ENCODE measurements at regions not wholly inside any gene's neighbourhood (a gene's known extent, or its start where the extent isn't known, plus 50 kb on each side); places are given as distances from the start of the nearest gene placed in this dataset.

GRCh38 chr3:5464649-5465048 lies 277.1 kb downstream of the EDEM1 start:
- TF ChIP-seq CTCF (IDR thresholded peaks at IDR 0.05) (no peak), POLR2A (IDR thresholded peaks at IDR 0.05) (no peak)
